Lower leg skin (tissue), 3 donors: ENCODE measurements at regions not wholly inside any gene's neighbourhood (a gene's known extent, or its start where the extent isn't known, plus 50 kb on each side); places are given as distances from the start of the nearest gene placed in this dataset.

ENCODE experiments used
- POLR2A ChIP-seq, 2 donors: fragments of 450-650 bp; IDR thresholded peaks; one replicate each; pipeline ENCODE4 v1.6.1; 2016 to 2017; ENCODE audit warnings: antibody characterized with exemption in 2 of 2, mild to moderate bottlenecking in 1 of 2, moderate library complexity in 1 of 2
- TF ChIP-seq, protein P1 (sequence below), 3 donors: fragments of 450-650 bp; IDR thresholded peaks; one replicate each; pipeline ENCODE4 v1.5.1; 2016; ENCODE audit warnings: antibody characterized with exemption in 3 of 3, mild to moderate bottlenecking in 3 of 3, moderate library complexity in 2 of 3

DNA sequence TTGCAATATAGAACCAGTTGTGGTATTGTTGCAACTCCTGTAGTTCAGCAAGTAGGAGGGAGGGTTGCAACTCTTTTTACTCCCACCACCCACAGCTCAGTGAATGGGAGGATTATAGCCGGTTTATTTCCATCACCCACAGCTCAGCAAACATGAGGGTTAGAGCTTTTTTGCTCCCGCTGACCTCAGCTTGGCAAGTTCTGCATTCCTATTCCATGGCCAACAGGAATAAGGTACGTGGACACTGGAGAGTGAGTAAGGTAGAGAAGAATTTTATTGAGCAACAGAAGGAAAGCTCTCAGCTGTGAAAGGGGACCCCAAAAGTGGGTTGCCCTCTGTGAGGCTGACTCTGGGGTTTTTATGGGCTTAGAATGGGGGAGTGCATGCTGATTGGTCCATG lies 167.1 kb upstream of the SMIM30 start:
- TF ChIP-seq, protein P1, sequence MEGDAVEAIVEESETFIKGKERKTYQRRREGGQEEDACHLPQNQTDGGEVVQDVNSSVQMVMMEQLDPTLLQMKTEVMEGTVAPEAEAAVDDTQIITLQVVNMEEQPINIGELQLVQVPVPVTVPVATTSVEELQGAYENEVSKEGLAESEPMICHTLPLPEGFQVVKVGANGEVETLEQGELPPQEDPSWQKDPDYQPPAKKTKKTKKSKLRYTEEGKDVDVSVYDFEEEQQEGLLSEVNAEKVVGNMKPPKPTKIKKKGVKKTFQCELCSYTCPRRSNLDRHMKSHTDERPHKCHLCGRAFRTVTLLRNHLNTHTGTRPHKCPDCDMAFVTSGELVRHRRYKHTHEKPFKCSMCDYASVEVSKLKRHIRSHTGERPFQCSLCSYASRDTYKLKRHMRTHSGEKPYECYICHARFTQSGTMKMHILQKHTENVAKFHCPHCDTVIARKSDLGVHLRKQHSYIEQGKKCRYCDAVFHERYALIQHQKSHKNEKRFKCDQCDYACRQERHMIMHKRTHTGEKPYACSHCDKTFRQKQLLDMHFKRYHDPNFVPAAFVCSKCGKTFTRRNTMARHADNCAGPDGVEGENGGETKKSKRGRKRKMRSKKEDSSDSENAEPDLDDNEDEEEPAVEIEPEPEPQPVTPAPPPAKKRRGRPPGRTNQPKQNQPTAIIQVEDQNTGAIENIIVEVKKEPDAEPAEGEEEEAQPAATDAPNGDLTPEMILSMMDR (IDR thresholded peaks at IDR 0.05): no peak
- TF ChIP-seq POLR2A (IDR thresholded peaks at IDR 0.05): no peak
